IMR-90 (cell line): ENCODE measurements at regions not wholly inside any gene's neighbourhood (a gene's known extent, or its start where the extent isn't known, plus 50 kb on each side); places are given as distances from the start of the nearest gene placed in this dataset.
"Not testable (repeated sequence)": the region's sequence is repeated elsewhere in the genome, so short reads cannot be mapped to it uniquely, and the experiment has no call there.

Source experiments
- ATAC-seq: fragments of 200-7000 bp; cut with Tn5 transposase; 2 replicates; pipeline ENCODE4 v1.9.1; 2020; ENCODE audit warnings: low read depth, mild to moderate bottlenecking, moderate library complexity
- BruUV-seq: library from RNA; stranded (reverse); fragments of 400-500 nt; replicated peaks from 2 replicates; lab custom pipeline; 2021; lab: Mats Ljungman, UMichigan
- CTCF ChIA-PET: fragments of 300-600 bp; formaldehyde crosslinking; extraction: SDS; loops from one replicate; lab custom pipeline; 2021; ENCODE audit warnings: antibody characterized with exemption; lab: Yijun Ruan, JAX
- POLR2A ChIA-PET: fragments of 300-600 bp; sonication (Branson Sonifier 250); formaldehyde crosslinking; loops from one replicate; lab custom pipeline; 2022; ENCODE audit warnings: antibody characterized with exemption; ENCODE audit not compliant: unreplicated experiment; lab: Charles Lee
- DNase-seq: peaks from one replicate; pipeline ENCODE4 v3.0.0; 2013
- H2AFZ ChIP-seq: replicated peaks from 2 replicates; pipeline ENCODE3; 2013; ENCODE audit warnings: low read length, mild to moderate bottlenecking; ENCODE audit not compliant: poor library complexity
- H2AK5ac ChIP-seq: 2 replicates; pipeline ENCODE4 v1.6.1; 2013; ENCODE audit warnings: low read depth, low read length, inconsistent platforms
- H2AK9ac ChIP-seq: replicated peaks from 2 replicates; pipeline ENCODE3; 2013; ENCODE audit warnings: mild to moderate bottlenecking, low read depth, low read length, moderate library complexity; ENCODE audit not compliant: poor library complexity
- H2BK120ac ChIP-seq: 2 replicates; pipeline ENCODE4 v1.6.1; 2013; ENCODE audit warnings: low read depth, low read length, inconsistent platforms
- H2BK15ac ChIP-seq: 3 replicates; pipeline ENCODE4 v1.6.1; 2013; ENCODE audit warnings: low read depth, low read length, inconsistent platforms
- H2BK20ac ChIP-seq: 2 replicates; pipeline ENCODE4 v1.6.1; 2013; ENCODE audit warnings: low read depth, mild to moderate bottlenecking, inconsistent platforms, low read length, moderate library complexity
- H2BK5ac ChIP-seq: 2 replicates; pipeline ENCODE4 v1.6.1; 2013; ENCODE audit warnings: mild to moderate bottlenecking, low read depth, low read length, inconsistent platforms; ENCODE audit not compliant: poor library complexity, severe bottlenecking
- H3K14ac ChIP-seq: replicated peaks from 2 replicates; pipeline ENCODE4 v1.6.1; 2013; ENCODE audit warnings: low read depth, low read length, inconsistent platforms
- H3K18ac ChIP-seq: 2 replicates; pipeline ENCODE4 v1.6.1; 2013; ENCODE audit warnings: low read depth, low read length, control low read depth
- H3K23ac ChIP-seq: 2 replicates; pipeline ENCODE4 v1.6.1; 2013; ENCODE audit warnings: low read depth, low read length, inconsistent platforms
- H3K27ac ChIP-seq: 2 replicates; pipeline ENCODE4 v1.5.1; 2013; ENCODE audit warnings: mild to moderate bottlenecking, control low read depth, low read length; ENCODE audit not compliant: insufficient read depth
- H3K27me3 ChIP-seq: 2 replicates; pipeline ENCODE4 v1.6.1; 2013; ENCODE audit warnings: low read length; ENCODE audit not compliant: control insufficient read depth, insufficient read depth
- H3K36me3 ChIP-seq: 2 replicates; pipeline ENCODE4 v1.6.1; 2013; ENCODE audit warnings: low read length, mixed read lengths; ENCODE audit not compliant: control insufficient read depth, insufficient read depth
- H3K4ac ChIP-seq: 2 replicates; pipeline ENCODE4 v1.6.1; 2013; ENCODE audit warnings: low read depth, low read length, inconsistent platforms
- H3K4me1 ChIP-seq: 2 replicates; pipeline ENCODE4 v1.6.1; 2013; ENCODE audit warnings: low read length, mixed read lengths; ENCODE audit not compliant: control insufficient read depth, insufficient read depth
- H3K4me2 ChIP-seq: 2 replicates; pipeline ENCODE4 v1.6.1; 2013; ENCODE audit warnings: low read depth, mild to moderate bottlenecking, control low read depth, low read length, moderate library complexity
- H3K4me3 ChIP-seq: 2 replicates; pipeline ENCODE4 v1.5.1; 2013; ENCODE audit warnings: low read depth, mild to moderate bottlenecking, control low read depth, low read length, moderate library complexity; ENCODE audit not compliant: insufficient read depth
- H3K56ac ChIP-seq: 2 replicates; pipeline ENCODE4 v1.6.1; 2013; ENCODE audit warnings: low read length, inconsistent platforms; ENCODE audit not compliant: insufficient read depth; ENCODE audit errors: extremely low read depth
- H3K79me1 ChIP-seq, 2 experiments: 2 replicates each; pipeline ENCODE4 v1.6.1; 2013; ENCODE audit warnings: low read length in 2 of 2, inconsistent platforms in 1 of 2, low read depth in 1 of 2
- H3K9ac ChIP-seq: 2 replicates; pipeline ENCODE4 v1.6.1; 2013; ENCODE audit warnings: low read depth, low read length, control low read depth
- H3K9me1 ChIP-seq: 2 replicates; pipeline ENCODE4 v1.6.1; 2013; ENCODE audit warnings: low read length, inconsistent platforms; ENCODE audit not compliant: insufficient read depth
- H3K9me3 ChIP-seq: 2 replicates; pipeline ENCODE4 v1.6.1; 2013; ENCODE audit warnings: low read length; ENCODE audit not compliant: control insufficient read depth, insufficient read depth
- H4K20me1 ChIP-seq: 2 replicates; pipeline ENCODE4 v1.6.1; 2013; ENCODE audit warnings: low read length, inconsistent platforms; ENCODE audit not compliant: insufficient read depth
- H4K5ac ChIP-seq: 2 replicates; pipeline ENCODE4 v1.6.1; 2013; ENCODE audit warnings: mild to moderate bottlenecking, low read depth, low read length, control low read depth
- H4K8ac ChIP-seq, 2 experiments: 2 replicates each; pipeline ENCODE4 v1.6.1; 2013; ENCODE audit warnings: low read depth in 2 of 2, low read length in 2 of 2, control low read depth in 1 of 2, inconsistent platforms in 1 of 2
- H4K91ac ChIP-seq: 2 replicates; pipeline ENCODE4 v1.6.1; 2013; ENCODE audit warnings: low read depth, low read length, inconsistent platforms; ENCODE audit not compliant: insufficient read depth
- WGBS, 2 experiments: methylation state at CpG; one replicate each; pipeline versions ENCODE4 v1.1.5 to v1.1.7; 2013; ENCODE audit warnings: missing lambda C conversion rate in 2 of 2; ENCODE audit not compliant: insufficient read length in 1 of 2; ENCODE audit errors: extremely low coverage in 2 of 2; 5-methylcytosine and 5-hydroxymethylcytosine counted together
- dilution Hi-C: fragments of 300-500 bp; cut with HindIII; formaldehyde crosslinking; loops from one replicate; pipeline ENCODE4 v1.14.3; 2018; ENCODE audit warnings: low sequenced_read_pairs; ENCODE audit not compliant: unreplicated experiment
- in situ Hi-C: fragments of 300-500 bp; cut with MboI; formaldehyde crosslinking; loops from 3 replicates; pipeline ENCODE4 v1.14.3; 2019; ENCODE audit warnings: low sequenced_read_pairs, inconsistent platforms, mixed read lengths
- intact Hi-C: fragments of 100-400 bp; cut with micrococcal nuclease; formaldehyde crosslinking; loops from 2 replicates; pipeline ENCODE4 v1.10.0; 2022

DNA sequence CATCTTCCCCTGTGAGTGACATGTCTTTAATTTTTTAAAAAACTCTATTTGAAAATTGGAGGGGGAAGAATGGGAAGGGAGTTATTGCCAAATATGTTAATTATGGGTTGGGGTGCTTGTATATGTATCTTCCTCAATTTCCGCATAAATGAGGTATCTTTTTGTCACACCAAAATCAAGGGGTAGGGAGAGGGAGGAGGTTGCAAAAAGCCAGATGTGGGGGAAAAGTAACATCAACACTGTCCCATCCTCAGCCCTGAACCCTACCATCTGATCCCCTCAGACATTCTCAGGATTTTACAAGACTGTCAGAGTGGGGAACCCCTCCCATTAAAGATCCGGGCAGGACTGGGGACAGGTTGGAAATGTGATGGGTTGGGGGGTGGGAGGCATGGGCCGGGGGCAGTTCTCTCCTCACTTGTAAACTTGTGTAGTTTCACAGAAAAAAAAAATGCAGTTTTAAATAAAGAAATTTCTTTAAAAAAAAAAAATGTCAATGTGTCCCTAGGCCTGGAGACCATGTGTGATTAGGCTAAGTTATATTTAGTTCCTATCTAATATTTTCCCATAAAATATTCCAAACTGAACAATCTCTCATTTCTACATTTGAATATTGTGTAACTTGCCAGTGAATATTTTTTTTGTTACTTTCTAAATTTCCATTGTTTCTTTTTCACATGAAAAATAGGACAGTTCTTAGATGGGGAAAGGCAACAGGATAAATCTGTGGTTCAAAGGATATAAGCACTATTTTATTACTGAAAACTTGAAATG, 59.4 kb downstream of the CHST2 start:
- H3K9me1 ChIP-seq, H3K56ac ChIP-seq, H3K23ac ChIP-seq, H3K36me3 ChIP-seq, H3K14ac ChIP-seq, H3K4me1 ChIP-seq, H3K4me2 ChIP-seq, CTCF ChIA-PET, H3K27ac ChIP-seq, H2AK9ac ChIP-seq, H2AFZ ChIP-seq, H3K4ac ChIP-seq, H4K91ac ChIP-seq, H3K27me3 ChIP-seq, H2BK15ac ChIP-seq, intact Hi-C loops, ATAC-seq, H4K8ac ChIP-seq, H4K5ac ChIP-seq, POLR2A ChIA-PET, DNase-seq, H3K79me1 ChIP-seq, H2BK120ac ChIP-seq, BruUV-seq, H2BK20ac ChIP-seq, in situ Hi-C loops, dilution Hi-C loops, H2BK5ac ChIP-seq, H2AK5ac ChIP-seq, H3K9ac ChIP-seq, H3K4me3 ChIP-seq, H3K18ac ChIP-seq, H3K9me3 ChIP-seq, H4K20me1 ChIP-seq: not testable (repeated sequence)
- no CpG with 5 or more reads among the region's 3 CpGs for WGBS, 2 experiments
